ENCODE measurements at regions not wholly inside any gene's neighbourhood (a gene's known extent, or its start where the extent isn't known, plus 50 kb on each side); places are given as distances from the start of the nearest gene placed in this dataset.
"Not testable (repeated sequence)": the region's sequence is repeated elsewhere in the genome, so short reads cannot be mapped to it uniquely, and the experiment has no call there.

DNA sequence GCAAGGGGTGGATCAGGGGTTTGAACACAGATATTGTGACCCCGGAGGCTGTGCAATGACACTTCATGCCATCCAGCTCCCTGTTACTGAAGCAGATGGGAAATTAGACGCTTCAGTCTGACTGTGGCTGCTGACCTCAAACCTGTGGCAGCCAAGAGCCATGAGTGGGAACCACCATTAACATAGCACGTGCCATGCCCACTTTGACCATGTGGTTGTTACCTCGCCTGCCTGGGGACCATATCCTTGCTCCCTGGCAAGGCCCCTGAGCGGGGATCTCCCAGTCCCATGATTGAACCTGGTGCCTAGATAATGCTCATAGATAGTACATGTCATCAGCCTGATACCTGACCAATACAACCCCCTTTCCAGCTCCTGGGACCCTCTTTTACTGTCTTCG, 68.9 kb downstream of the CYP26B1 start:
- POLR2A ChIA-PET = no interaction called here
- CTCF ChIA-PET = no interaction called here

GRCh38 chr2:72077702-72078169, 69.9 kb downstream of the CYP26B1 start:
- ATAC-seq = no peak
- H3K27ac Mint-ChIP-seq = no peak overlapping the region
- H3K4me3 Mint-ChIP-seq = no peak overlapping the region
- H3K27me3 Mint-ChIP-seq = peaks cover 3% of the 10 kb centered on the region
- no peaks in the 10 kb centered on the region for H3K36me3 Mint-ChIP-seq (ENCODE audit: low read depth)
- DNase-seq = no peak
- H3K9me3 Mint-ChIP-seq = peaks cover 16% of the 10 kb centered on the region
- no peak for TF ChIP-seq CTCF (IDR thresholded peaks at IDR 0.05)
- ChIA-PET CTCF (no interaction called here), POLR2A (no interaction called here)
- intact Hi-C loops (cut with micrococcal nuclease) = no loop called here
- H3K4me1 Mint-ChIP-seq (ENCODE audit: low read depth) = no peaks in the 10 kb centered on the region

More for the DNA sequence above, 68.9 kb downstream of the CYP26B1 start:
- Mint-ChIP-seq H3K27ac (no peak overlapping the region), H3K4me3 (no peak overlapping the region), H3K27me3 (peaks cover 3% of the 10 kb centered on the region), H3K9me3 (peaks cover 6% of the 10 kb centered on the region), H3K36me3 (ENCODE audit: low read depth) (no peaks in the 10 kb centered on the region), H3K4me1 (ENCODE audit: low read depth) (no peaks in the 10 kb centered on the region)
- no peak for ATAC-seq
- intact Hi-C loops (cut with micrococcal nuclease) = no loop called here
- no peak for TF ChIP-seq CTCF (IDR thresholded peaks at IDR 0.05)
- DNase-seq = no peak

- H3K4me3 Mint-ChIP-seq; ATAC-seq; H3K27me3 Mint-ChIP-seq; intact Hi-C loops (cut with micrococcal nuclease); H3K36me3 Mint-ChIP-seq (ENCODE audit: low read depth); H3K4me1 Mint-ChIP-seq (ENCODE audit: low read depth); POLR2A ChIA-PET; DNase-seq; CTCF ChIA-PET; H3K27ac Mint-ChIP-seq: not testable (repeated sequence)
- H3K9me3 Mint-ChIP-seq = peaks cover 16% of the 10 kb centered on the region
Measured at GRCh38 chr2:72073373-72073772, 74.3 kb downstream of the CYP26B1 start.

DNA sequence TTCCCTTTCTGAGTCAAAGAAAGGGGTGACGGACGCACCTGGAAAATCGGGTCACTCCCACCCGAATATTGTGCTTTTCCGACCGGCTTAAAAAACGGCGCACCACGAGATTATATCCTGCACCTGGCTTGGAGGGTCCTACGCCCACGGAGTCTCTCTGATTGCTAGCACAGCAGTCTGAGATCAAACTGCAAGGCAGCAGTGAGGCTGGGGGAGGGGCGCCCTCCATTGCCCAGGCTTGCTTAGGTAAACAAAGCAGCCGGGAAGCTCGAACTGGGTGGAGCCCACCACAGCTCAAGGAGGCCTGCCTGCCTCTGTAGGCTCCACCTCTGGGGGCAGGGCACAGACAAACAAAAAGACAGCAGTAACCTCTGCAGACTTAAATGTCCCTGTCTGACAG, 83.5 kb downstream of the CYP26B1 start:
- DNase-seq; ATAC-seq; H3K4me3 Mint-ChIP-seq; CTCF ChIA-PET; POLR2A ChIA-PET; H3K4me1 Mint-ChIP-seq (ENCODE audit: low read depth); H3K36me3 Mint-ChIP-seq (ENCODE audit: low read depth); H3K27ac Mint-ChIP-seq; H3K9me3 Mint-ChIP-seq; H3K27me3 Mint-ChIP-seq; intact Hi-C loops (cut with micrococcal nuclease): not testable (repeated sequence)

- DNase-seq (no peak), ATAC-seq (no peak)
- no peak overlapping the region for H3K4me3 Mint-ChIP-seq
- H3K27ac Mint-ChIP-seq = no peak overlapping the region
- H3K9me3 Mint-ChIP-seq = no peaks in the 10 kb centered on the region
- no peak for TF ChIP-seq CTCF (IDR thresholded peaks at IDR 0.05)
- CTCF ChIA-PET = no interaction called here
- peaks cover 7% of the 10 kb centered on the region for H3K27me3 Mint-ChIP-seq
- POLR2A ChIA-PET = no interaction called here
- no peaks in the 10 kb centered on the region for H3K36me3 Mint-ChIP-seq (ENCODE audit: low read depth)
- intact Hi-C loops (cut with micrococcal nuclease) = no loop called here
- H3K4me1 Mint-ChIP-seq (ENCODE audit: low read depth) = no peaks in the 10 kb centered on the region
Measured at GRCh38 chr2:72062336-72062735, 85.3 kb downstream of the CYP26B1 start.

- H3K4me3 Mint-ChIP-seq = no peak overlapping the region
- peaks cover 5% of the 10 kb centered on the region for H3K27me3 Mint-ChIP-seq
- no peaks in the 10 kb centered on the region for H3K4me1 Mint-ChIP-seq (ENCODE audit: low read depth)
- POLR2A ChIA-PET = no interaction called here
- CTCF ChIA-PET = no interaction called here
- intact Hi-C loops (cut with micrococcal nuclease) = no loop called here
- H3K27ac Mint-ChIP-seq = no peak overlapping the region
- H3K36me3 Mint-ChIP-seq (ENCODE audit: low read depth) = no peaks in the 10 kb centered on the region
- TF ChIP-seq CTCF (IDR thresholded peaks at IDR 0.05) = no peak
- ATAC-seq (no peak), DNase-seq (no peak)
- H3K9me3 Mint-ChIP-seq = peaks cover 6% of the 10 kb centered on the region
Measured at GRCh38 chr2:72057308-72057707, 90.4 kb downstream of the CYP26B1 start.
